Hematopoietic multipotent progenitor cell treated with erythropoietin and hydrocortisone succinate and interleukin-3 and kit ligand, for 6 days (in vitro differentiated cells): ENCODE measurements at regions not wholly inside any gene's neighbourhood (a gene's known extent, or its start where the extent isn't known, plus 50 kb on each side); places are given as distances from the start of the nearest gene placed in this dataset.
A peak's percentile ranks its signal among the peaks of the same experiment; 100 is the strongest.
"Not testable (repeated sequence)": the region's sequence is repeated elsewhere in the genome, so short reads cannot be mapped to it uniquely, and the experiment has no call there.

Source experiments
- DNase-seq: peaks from one replicate; pipeline ENCODE4 v3.0.0-alpha.2; 2015

GRCh38 chr6:140462453-140463311 is 1088.2 kb upstream of the CITED2 start:
- no peak for DNase-seq

GRCh38 chr6:140462076-140462452 is 1087.6 kb upstream of the CITED2 start:
- no peak for DNase-seq

- DNase-seq, result no peak
Observed at GRCh38 chr6:140460267-140460666, 1085.8 kb upstream of the CITED2 start.

GRCh38 chr6:140459209-140459608 is 1084.8 kb upstream of the CITED2 start:
- no peak for DNase-seq

GRCh38 chr6:140446241-140446640 is 1071.8 kb upstream of the CITED2 start:
- no peak for DNase-seq

GRCh38 chr6:140445474-140446004 is 1071.1 kb upstream of the CITED2 start:
- no peak for DNase-seq

- not testable (repeated sequence) for DNase-seq
Observed at GRCh38 chr6:140443112-140443511, 1068.7 kb upstream of the CITED2 start.

- peak; percentile 62 for DNase-seq
Observed at GRCh38 chr6:140441256-140441655, 1066.8 kb upstream of the CITED2 start.

- DNase-seq, result no peak
Observed at GRCh38 chr6:140440223-140440835, 1065.9 kb upstream of the CITED2 start.

GRCh38 chr6:140438346-140438735 is 1063.9 kb upstream of the CITED2 start:
- DNase-seq, result no peak

GRCh38 chr6:140437619-140438345 is 1063.3 kb upstream of the CITED2 start:
- DNase-seq, result no peak

GRCh38 chr6:140436023-140436811 is 1061.8 kb upstream of the CITED2 start:
- DNase-seq, result no peak

- DNase-seq, result no peak
Observed at GRCh38 chr6:140434761-140435160, 1060.3 kb upstream of the CITED2 start.

GRCh38 chr6:140433072-140433471 is 1058.6 kb upstream of the CITED2 start:
- no peak for DNase-seq

GRCh38 chr6:140427842-140428241 is 1053.4 kb upstream of the CITED2 start:
- peak; percentile 4 for DNase-seq

- DNase-seq, result no peak
Observed at GRCh38 chr6:140414966-140415620, 1040.6 kb upstream of the CITED2 start.

- no peak for DNase-seq
Observed at GRCh38 chr6:140403020-140403419, 1028.6 kb upstream of the CITED2 start.

GRCh38 chr6:140401761-140402160 is 1027.3 kb upstream of the CITED2 start:
- DNase-seq, result no peak

- DNase-seq, result no peak
Observed at GRCh38 chr6:140398076-140398475, 1023.6 kb upstream of the CITED2 start.

- DNase-seq, result no peak
Observed at GRCh38 chr6:140397106-140397505, 1022.7 kb upstream of the CITED2 start.

GRCh38 chr6:140393665-140394540 is 1019.5 kb upstream of the CITED2 start:
- DNase-seq, result no peak
